H1 (cell line): ENCODE measurements at regions not wholly inside any gene's neighbourhood (a gene's known extent, or its start where the extent isn't known, plus 50 kb on each side); places are given as distances from the start of the nearest gene placed in this dataset.
"Not testable (repeated sequence)": the region's sequence is repeated elsewhere in the genome, so short reads cannot be mapped to it uniquely, and the experiment has no call there.

ENCODE experiments used
- CTCF ChIA-PET: fragments of 300-600 bp; sonication (Branson Sonifier 250); formaldehyde crosslinking; loops from one replicate; lab custom pipeline; 2021; ENCODE audit not compliant: partially characterized antibody; lab: Charles Lee
- POLR2A ChIA-PET: fragments of 300-600 bp; sonication (Branson Sonifier 250); formaldehyde crosslinking; loops from one replicate; lab custom pipeline; 2021; ENCODE audit warnings: inconsistent platforms; ENCODE audit not compliant: partially characterized antibody; lab: Charles Lee
- DNase-seq, 2 experiments: peaks; one replicate each; pipeline versions ENCODE4 v3.0.0 to v3.0.0-alpha.2; 2010 to 2022; ENCODE audit warnings: low spot score in 2 of 2, low read depth in 1 of 2, mixed read lengths in 1 of 2
- FAIRE-seq: peaks from 2 replicates; lab custom pipeline; 2011; peaks lifted over from hg19 to GRCh38; lab: Jason Lieb, UNC
- H2AFZ ChIP-seq: 2 replicates; pipeline ENCODE4 v1.8.1; 2012; ENCODE audit warnings: low read length, inconsistent platforms
- H2AK5ac ChIP-seq: 2 replicates; pipeline ENCODE4 v1.6.1; 2013; ENCODE audit warnings: low read depth, low read length
- H2BK120ac ChIP-seq: replicated peaks from 2 replicates; pipeline ENCODE3; 2013; ENCODE audit warnings: low read depth, low read length, inconsistent platforms
- H2BK12ac ChIP-seq: 2 replicates; pipeline ENCODE4 v1.6.1; 2013; ENCODE audit warnings: low read depth, low read length
- H2BK15ac ChIP-seq: 2 replicates; pipeline ENCODE4 v1.6.1; 2013; ENCODE audit warnings: low read length
- H2BK20ac ChIP-seq: 2 replicates; pipeline ENCODE4 v1.6.1; 2013; ENCODE audit warnings: low read length
- H2BK5ac ChIP-seq: 2 replicates; pipeline ENCODE4 v1.6.1; 2013; ENCODE audit warnings: low read depth, low read length
- H3K14ac ChIP-seq: 2 replicates; pipeline ENCODE4 v1.6.1; 2013; ENCODE audit warnings: inconsistent platforms; ENCODE audit not compliant: insufficient read length
- H3K18ac ChIP-seq: 2 replicates; pipeline ENCODE4 v1.6.1; 2013; ENCODE audit warnings: low read length; ENCODE audit errors: extremely low read depth
- H3K23ac ChIP-seq: 2 replicates; pipeline ENCODE4 v1.6.1; 2013; ENCODE audit warnings: inconsistent platforms; ENCODE audit not compliant: insufficient read length
- H3K23me2 ChIP-seq: 2 replicates; pipeline ENCODE4 v1.6.1; 2013; ENCODE audit warnings: low read depth, low read length
- H3K27ac ChIP-seq: 2 replicates; pipeline ENCODE4 v1.6.1; 2011; ENCODE audit warnings: low read depth, low read length, inconsistent platforms
- H3K27me3 ChIP-seq, 4 experiments: replicated peaks in 1 of 4; 1 replicate in 1 of 4; 2 replicates in 3 of 4; pipeline versions ENCODE4 v1.6.1 to v1.8.1; 2011 to 2013; ENCODE audit warnings: low read length in 3 of 4, mild to moderate bottlenecking in 3 of 4, inconsistent platforms in 2 of 4, mixed read lengths in 2 of 4, moderate library complexity in 1 of 4; ENCODE audit not compliant: control insufficient read depth in 3 of 4, insufficient read depth in 3 of 4; ENCODE audit errors: extremely low read depth in 1 of 4
- H3K36me3 ChIP-seq, 4 experiments: 2 replicates each; pipeline versions ENCODE4 v1.6.1 to v1.8.1; 2011 to 2013; ENCODE audit warnings: mild to moderate bottlenecking in 4 of 4, low read length in 3 of 4, moderate library complexity in 2 of 4, control low read depth in 1 of 4, inconsistent platforms in 1 of 4; ENCODE audit not compliant: insufficient read depth in 4 of 4, control insufficient read depth in 2 of 4
- H3K4ac ChIP-seq: replicated peaks from 2 replicates; pipeline ENCODE3; 2013; ENCODE audit warnings: low read length, low read depth, mixed read lengths, inconsistent platforms; ENCODE audit not compliant: insufficient read length
- H3K4me1 ChIP-seq, 4 experiments: replicated peaks in 1 of 4; 1 replicate in 1 of 4; 2 replicates in 3 of 4; pipeline versions ENCODE4 v1.6.1 to v1.8.1; 2011 to 2013; ENCODE audit warnings: low read length in 3 of 4, inconsistent platforms in 2 of 4, mixed read lengths in 1 of 4; ENCODE audit not compliant: insufficient read depth in 4 of 4, control insufficient read depth in 3 of 4
- H3K4me2 ChIP-seq, 2 experiments: 2 replicates each; pipeline versions ENCODE4 v1.6.1 to v1.8.1; 2011 to 2013; ENCODE audit warnings: low read depth in 2 of 2, low read length in 2 of 2, control low read depth in 1 of 2, inconsistent platforms in 1 of 2, mild to moderate bottlenecking in 1 of 2; ENCODE audit not compliant: insufficient read depth in 1 of 2
- H3K4me3 ChIP-seq, 4 experiments: fragments of 200-600, 300-600 bp in 1 of 4; sonication (generic), shearing (Covaris generic), sonication (Bioruptor Twin) in 1 of 4; 2 replicates each; pipeline versions ENCODE4 v1.5.1 to v1.8.1; 2011 to 2016; ENCODE audit warnings: low read length in 4 of 4, low read depth in 3 of 4, control low read depth in 2 of 4, inconsistent platforms in 2 of 4, mild to moderate bottlenecking in 2 of 4, mixed read lengths in 1 of 4, moderate library complexity in 1 of 4; ENCODE audit not compliant: insufficient read depth in 2 of 4; ENCODE audit errors: extremely low read depth in 1 of 4
- H3K56ac ChIP-seq: replicated peaks from 2 replicates; pipeline ENCODE3; 2013; ENCODE audit warnings: low read depth, mild to moderate bottlenecking, mixed read lengths, low read length, inconsistent platforms; ENCODE audit not compliant: insufficient read length
- H3K79me1 ChIP-seq: 2 replicates; pipeline ENCODE4 v1.6.1; 2013; ENCODE audit warnings: low read depth, low read length, control low read depth
- H3K79me2 ChIP-seq, 2 experiments: 2 replicates each; pipeline versions ENCODE4 v1.6.1 to v1.8.1; 2012 to 2013; ENCODE audit warnings: low read length in 2 of 2, mild to moderate bottlenecking in 2 of 2, inconsistent platforms in 1 of 2; ENCODE audit not compliant: insufficient read depth in 2 of 2, control insufficient read depth in 1 of 2
- H3K9ac ChIP-seq, 4 experiments: replicated peaks in 1 of 4; 1 replicate in 1 of 4; 2 replicates in 3 of 4; pipeline versions ENCODE4 v1.6.1 to v1.8.1; 2011 to 2013; ENCODE audit warnings: low read depth in 3 of 4, low read length in 3 of 4, control low read depth in 2 of 4, mild to moderate bottlenecking in 2 of 4, moderate library complexity in 2 of 4, inconsistent platforms in 1 of 4; ENCODE audit errors: extremely low read depth in 1 of 4
- H3K9me3 ChIP-seq, 2 experiments: 2 replicates each; pipeline versions ENCODE4 v1.6.1 to v1.8.1; 2012 to 2013; ENCODE audit warnings: mild to moderate bottlenecking in 2 of 2, moderate library complexity in 2 of 2, control low read depth in 1 of 2, inconsistent platforms in 1 of 2, low read depth in 1 of 2, low read length in 1 of 2, mixed read lengths in 1 of 2; ENCODE audit not compliant: insufficient read depth in 2 of 2
- H4K20me1 ChIP-seq, 2 experiments: replicated peaks in 1 of 2; 2 replicates each; pipeline versions ENCODE3 to v1.8.1; 2011 to 2013; ENCODE audit warnings: inconsistent platforms in 2 of 2, low read length in 2 of 2, mild to moderate bottlenecking in 1 of 2; ENCODE audit not compliant: insufficient read depth in 2 of 2, control insufficient read depth in 1 of 2
- H4K5ac ChIP-seq: 2 replicates; pipeline ENCODE4 v1.6.1; 2013; ENCODE audit warnings: low read length, low read depth, mixed read lengths, inconsistent platforms; ENCODE audit not compliant: insufficient read length
- H4K8ac ChIP-seq: 2 replicates; pipeline ENCODE4 v1.8.0; 2013; ENCODE audit warnings: mild to moderate bottlenecking, moderate library complexity, low read length, inconsistent platforms; ENCODE audit not compliant: insufficient read depth; ENCODE audit errors: extremely low read depth
- H4K91ac ChIP-seq: replicated peaks from 2 replicates; pipeline ENCODE3; 2013; ENCODE audit warnings: low read length, mixed read lengths, inconsistent platforms; ENCODE audit not compliant: insufficient read length
- WGBS, 2 experiments: shearing (Covaris generic) in 1 of 2; methylation state at CpG; one replicate each; pipeline versions ENCODE4 v1.1.6 to v1.1.7; 2013 to 2015; ENCODE audit warnings: low lambda C conversion rate in 2 of 2, mixed read lengths in 2 of 2, inconsistent platforms in 1 of 2, low coverage in 1 of 2, missing lambda C conversion rate in 1 of 2; ENCODE audit not compliant: insufficient replicate concordance in 2 of 2, insufficient coverage in 1 of 2, insufficient read length in 1 of 2; ENCODE audit errors: extremely low coverage in 1 of 2, missing lambda C conversion rate in 1 of 2; 5-methylcytosine and 5-hydroxymethylcytosine counted together

- H3K27me3 ChIP-seq, POLR2A ChIA-PET: not testable (repeated sequence)
Observed at GRCh38 chr15:31507573-31507972, 180.9 kb downstream of the KLF13 start.

More at GRCh38 chr15:31507573-31507972, 180.9 kb downstream of the KLF13 start:
- not testable (repeated sequence) for H3K79me2 ChIP-seq, H4K91ac ChIP-seq, H3K23ac ChIP-seq, H3K4me2 ChIP-seq, H3K14ac ChIP-seq, H2AFZ ChIP-seq, H4K8ac ChIP-seq, H2BK15ac ChIP-seq, H3K36me3 ChIP-seq, H3K18ac ChIP-seq, H4K5ac ChIP-seq, H3K27ac ChIP-seq, DNase-seq, H3K9me3 ChIP-seq, H3K4ac ChIP-seq, H3K9ac ChIP-seq, H2BK12ac ChIP-seq, H2AK5ac ChIP-seq, H2BK20ac ChIP-seq, H2BK120ac ChIP-seq, H3K4me3 ChIP-seq, H3K23me2 ChIP-seq, H2BK5ac ChIP-seq, H3K79me1 ChIP-seq, H4K20me1 ChIP-seq, H3K56ac ChIP-seq, H3K4me1 ChIP-seq, FAIRE-seq
- 76% methylated on average over 5 of the region's 5 CpGs; no CpG with 5 or more reads in 1 of the 2 experiments for WGBS, 2 experiments
- CTCF ChIA-PET: interaction anchor here (1.3 kb wide), 1 partner anchor 9 kb away, joined by 3 read pairs; no protein-coding TSS in a partner anchor
